GM12891 (cell line): ENCODE measurements at regions not wholly inside any gene's neighbourhood (a gene's known extent, or its start where the extent isn't known, plus 50 kb on each side); places are given as distances from the start of the nearest gene placed in this dataset.

Source experiments
- POLR2A ChIP-seq: IDR thresholded peaks from 2 replicates; pipeline ENCODE4 v1.6.1; 2011; ENCODE audit warnings: low read depth, low read length, control low read depth
- POLR2AphosphoS5 ChIP-seq: IDR thresholded peaks from 2 replicates; pipeline ENCODE4 v1.6.1; 2011; ENCODE audit warnings: low read depth, low read length, control low read depth
- TAF1 ChIP-seq: IDR thresholded peaks from 2 replicates; pipeline ENCODE4 v1.6.1; 2011; ENCODE audit warnings: low read depth, low read length, control low read depth

DNA sequence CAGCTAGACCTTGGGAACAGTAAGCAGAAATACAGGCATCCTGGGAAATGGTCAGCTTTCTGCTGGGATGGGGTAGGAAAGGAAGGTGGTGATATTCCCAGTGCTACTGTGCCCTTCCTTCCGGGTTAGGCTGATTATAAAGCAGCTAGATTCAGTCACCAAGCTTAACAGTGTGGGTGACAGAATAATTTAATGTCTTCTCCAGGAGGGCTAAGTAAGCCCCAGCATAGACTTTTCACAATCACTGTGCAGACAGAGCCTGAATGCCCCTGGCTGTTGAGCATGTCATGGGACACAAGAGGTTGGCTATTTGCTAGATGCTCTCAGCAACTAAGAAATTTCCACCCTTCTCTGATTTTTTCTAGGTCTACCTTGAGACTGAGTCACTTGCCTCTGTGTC is 513.0 kb downstream of the TOX3 start:
- TF ChIP-seq POLR2A: no peak
- no peak for TF ChIP-seq POLR2AphosphoS5
- no peak for TF ChIP-seq TAF1
